ENCODE measurements at regions not wholly inside any gene's neighbourhood (a gene's known extent, or its start where the extent isn't known, plus 50 kb on each side); places are given as distances from the start of the nearest gene placed in this dataset.

DNA sequence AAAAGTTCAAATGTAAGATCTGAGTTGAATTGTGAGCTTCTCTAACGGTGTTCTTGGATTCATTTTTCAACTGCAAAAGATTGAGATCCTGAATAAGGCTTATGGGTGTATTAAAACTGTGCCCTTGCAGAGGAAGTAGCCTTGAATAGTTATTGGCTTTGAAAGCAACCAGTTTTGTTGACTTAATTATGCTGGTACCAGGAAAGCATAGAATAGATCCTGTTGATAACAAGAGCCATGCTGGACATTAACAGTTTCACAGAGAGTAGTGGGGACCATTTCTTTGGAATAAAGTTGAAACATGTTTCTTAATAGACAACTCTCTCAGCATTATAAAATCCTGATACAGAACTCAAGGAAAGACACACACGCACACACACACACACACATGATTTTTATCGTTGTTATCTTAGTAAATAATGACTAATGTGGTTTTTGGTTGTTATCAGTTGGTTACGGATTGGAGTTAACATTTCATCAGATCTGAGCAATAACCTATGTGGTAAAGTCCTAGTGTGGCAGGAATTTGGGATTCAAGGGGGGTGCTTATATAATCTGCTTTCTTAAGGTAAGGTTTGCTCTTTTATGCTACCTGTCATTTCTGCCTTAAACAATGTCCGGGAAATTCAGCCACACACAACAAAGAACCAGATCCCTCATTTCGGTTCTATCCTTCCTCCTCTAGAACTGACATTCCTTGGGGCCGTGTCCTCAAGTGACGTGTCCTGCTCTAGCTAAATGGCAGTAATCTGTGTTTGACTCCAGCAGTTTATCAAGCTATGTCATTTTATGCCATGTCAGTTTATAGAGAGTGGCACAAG lies 330.9 kb downstream of the CHRM3 start:
- TF ChIP-seq CTCF (conservative IDR thresholded peaks at IDR 0.05; ENCODE audit: low read length) (no peak), EZH2phosphoT487 (IDR thresholded peaks at IDR 0.05; ENCODE audit: borderline replicate concordance, low read depth, low read length) (no peak)

Measured in OCI-LY7 (cell line).